ENCODE measurements at regions not wholly inside any gene's neighbourhood (a gene's known extent, or its start where the extent isn't known, plus 50 kb on each side); places are given as distances from the start of the nearest gene placed in this dataset.
A peak's percentile ranks its signal among the peaks of the same experiment; 100 is the strongest.

- no peak for DNase-seq
These were observed 425.5 kb upstream of the SEMA6D start for GRCh38 chr15:47291767-47292166.

GRCh38 chr15:47292638-47293190 lies 424.6 kb upstream of the SEMA6D start:
- DNase-seq: no peak

GRCh38 chr15:47293466-47294162 lies 423.7 kb upstream of the SEMA6D start:
- no peak for DNase-seq

- no peak for DNase-seq
These were observed 422.5 kb upstream of the SEMA6D start for GRCh38 chr15:47294765-47295259.

- no peak for DNase-seq
These were observed 420.4 kb upstream of the SEMA6D start for GRCh38 chr15:47296881-47297280.

GRCh38 chr15:47299846-47300434 lies 417.4 kb upstream of the SEMA6D start:
- DNase-seq: no peak

GRCh38 chr15:47300596-47300995 lies 416.7 kb upstream of the SEMA6D start:
- DNase-seq: no peak

GRCh38 chr15:47301481-47301880 lies 415.8 kb upstream of the SEMA6D start:
- DNase-seq: peak; percentile 78

- DNase-seq: no peak
These were observed 412.6 kb upstream of the SEMA6D start for GRCh38 chr15:47304656-47305055.

GRCh38 chr15:47312161-47312560 lies 405.1 kb upstream of the SEMA6D start:
- DNase-seq: no peak

- no peak for DNase-seq
These were observed 390.6 kb upstream of the SEMA6D start for GRCh38 chr15:47326410-47327333.

GRCh38 chr15:47331829-47332393 lies 385.4 kb upstream of the SEMA6D start:
- DNase-seq: peak; percentile 14

GRCh38 chr15:47332481-47332880 lies 384.8 kb upstream of the SEMA6D start:
- DNase-seq: no peak

GRCh38 chr15:47333734-47334133 lies 383.6 kb upstream of the SEMA6D start:
- DNase-seq: no peak

- no peak for DNase-seq
These were observed 382.3 kb upstream of the SEMA6D start for GRCh38 chr15:47334805-47335535.

- no peak for DNase-seq
These were observed 380.2 kb upstream of the SEMA6D start for GRCh38 chr15:47337106-47337505.

GRCh38 chr15:47337836-47338235 lies 379.5 kb upstream of the SEMA6D start:
- no peak for DNase-seq

GRCh38 chr15:47338771-47339170 lies 378.5 kb upstream of the SEMA6D start:
- no peak for DNase-seq

- DNase-seq: no peak
These were observed 377.3 kb upstream of the SEMA6D start for GRCh38 chr15:47339800-47340570.

GRCh38 chr15:47340571-47340920 lies 376.8 kb upstream of the SEMA6D start:
- no peak for DNase-seq

GRCh38 chr15:47349179-47349578 lies 368.1 kb upstream of the SEMA6D start:
- DNase-seq: no peak
